ENCODE measurements at regions not wholly inside any gene's neighbourhood (a gene's known extent, or its start where the extent isn't known, plus 50 kb on each side); places are given as distances from the start of the nearest gene placed in this dataset.

DNA sequence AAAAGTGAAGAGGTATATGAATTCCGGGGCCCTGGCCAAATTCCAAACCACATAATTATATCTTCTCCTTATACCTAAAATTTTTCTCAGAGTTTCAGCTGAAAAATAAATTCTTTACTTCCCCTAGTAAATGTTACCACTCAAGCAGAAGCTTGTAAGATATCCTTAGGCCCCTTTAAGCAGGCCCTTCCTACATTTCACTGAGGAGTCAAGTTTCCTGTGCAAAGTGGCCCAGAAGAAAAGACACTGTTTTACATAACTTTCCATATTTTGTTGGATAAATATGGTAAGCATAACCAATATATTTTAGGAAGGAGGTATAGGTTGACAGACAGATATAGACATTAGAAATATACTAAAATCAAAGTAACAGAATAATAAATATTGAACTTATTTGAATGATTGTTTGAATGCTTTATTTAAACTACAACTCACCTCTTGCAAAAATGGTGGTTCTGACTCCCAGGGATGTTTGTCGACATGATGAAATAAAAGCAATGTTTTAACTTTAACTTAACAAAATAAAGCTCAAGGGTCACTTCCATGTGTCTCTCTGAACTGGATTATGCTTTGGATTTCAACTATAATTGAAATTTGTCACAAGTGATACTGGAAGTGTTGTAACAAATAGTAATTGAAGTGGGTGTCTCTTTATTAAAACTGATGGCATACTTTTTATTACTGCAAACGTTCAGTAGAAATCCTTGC is 141.2 kb downstream of the SPRY2 start:
- TF ChIP-seq NANOG (IDR thresholded peaks at IDR 0.05; ENCODE audit: borderline replicate concordance) (no peak), EZH2 (IDR thresholded peaks at IDR 0.05; ENCODE audit: low read depth, unreplicated experiment) (no peak), JUNB (IDR thresholded peaks at IDR 0.05; ENCODE audit: unreplicated experiment) (no peak)
- TF ChIP-seq, protein P1, sequence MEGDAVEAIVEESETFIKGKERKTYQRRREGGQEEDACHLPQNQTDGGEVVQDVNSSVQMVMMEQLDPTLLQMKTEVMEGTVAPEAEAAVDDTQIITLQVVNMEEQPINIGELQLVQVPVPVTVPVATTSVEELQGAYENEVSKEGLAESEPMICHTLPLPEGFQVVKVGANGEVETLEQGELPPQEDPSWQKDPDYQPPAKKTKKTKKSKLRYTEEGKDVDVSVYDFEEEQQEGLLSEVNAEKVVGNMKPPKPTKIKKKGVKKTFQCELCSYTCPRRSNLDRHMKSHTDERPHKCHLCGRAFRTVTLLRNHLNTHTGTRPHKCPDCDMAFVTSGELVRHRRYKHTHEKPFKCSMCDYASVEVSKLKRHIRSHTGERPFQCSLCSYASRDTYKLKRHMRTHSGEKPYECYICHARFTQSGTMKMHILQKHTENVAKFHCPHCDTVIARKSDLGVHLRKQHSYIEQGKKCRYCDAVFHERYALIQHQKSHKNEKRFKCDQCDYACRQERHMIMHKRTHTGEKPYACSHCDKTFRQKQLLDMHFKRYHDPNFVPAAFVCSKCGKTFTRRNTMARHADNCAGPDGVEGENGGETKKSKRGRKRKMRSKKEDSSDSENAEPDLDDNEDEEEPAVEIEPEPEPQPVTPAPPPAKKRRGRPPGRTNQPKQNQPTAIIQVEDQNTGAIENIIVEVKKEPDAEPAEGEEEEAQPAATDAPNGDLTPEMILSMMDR (conservative IDR thresholded peaks at IDR 0.05; ENCODE audit: low read depth in 2 of 2) = no peak

Data from GM23338 (cell line).